ENCODE measurements at regions not wholly inside any gene's neighbourhood (a gene's known extent, or its start where the extent isn't known, plus 50 kb on each side); places are given as distances from the start of the nearest gene placed in this dataset.

- DNase-seq (ENCODE audit: low read depth in 2 of 2): no peak
These were observed 109.5 kb downstream of the INHBB start for GRCh38 chr2:120455390-120455789.

GRCh38 chr2:120456867-120457266 is 110.9 kb downstream of the INHBB start:
- no peak for DNase-seq (ENCODE audit: low read depth in 2 of 2)

- DNase-seq (ENCODE audit: low read depth in 2 of 2): no peak
These were observed 114.6 kb downstream of the INHBB start for GRCh38 chr2:120460511-120460910.

- DNase-seq (ENCODE audit: low read depth in 2 of 2): no peak
These were observed 115.2 kb downstream of the INHBB start for GRCh38 chr2:120461092-120461491.

GRCh38 chr2:120461546-120462537 is 115.9 kb downstream of the INHBB start:
- no peak for DNase-seq (ENCODE audit: low read depth in 2 of 2)

GRCh38 chr2:120463527-120463926 is 117.6 kb downstream of the INHBB start:
- DNase-seq (ENCODE audit: low read depth in 2 of 2): no peak

- DNase-seq (ENCODE audit: low read depth in 2 of 2): no peak
These were observed 118.1 kb downstream of the INHBB start for GRCh38 chr2:120463996-120464395.

GRCh38 chr2:120464448-120464931 is 118.6 kb downstream of the INHBB start:
- no peak for DNase-seq (ENCODE audit: low read depth in 2 of 2)

- no peak for DNase-seq (ENCODE audit: low read depth in 2 of 2)
These were observed 119.2 kb downstream of the INHBB start for GRCh38 chr2:120465012-120465700.

- no peak for DNase-seq (ENCODE audit: low read depth in 2 of 2)
These were observed 119.7 kb downstream of the INHBB start for GRCh38 chr2:120465701-120465988.

GRCh38 chr2:120465989-120466703 is 120.2 kb downstream of the INHBB start:
- no peak for DNase-seq (ENCODE audit: low read depth in 2 of 2)

GRCh38 chr2:120466704-120467054 is 120.7 kb downstream of the INHBB start:
- no peak for DNase-seq (ENCODE audit: low read depth in 2 of 2)

- no peak for DNase-seq (ENCODE audit: low read depth in 2 of 2)
These were observed 122.2 kb downstream of the INHBB start for GRCh38 chr2:120468136-120468535.

- no peak for DNase-seq (ENCODE audit: low read depth in 2 of 2)
These were observed 123.5 kb downstream of the INHBB start for GRCh38 chr2:120469426-120469825.

GRCh38 chr2:120470041-120470965 is 124.4 kb downstream of the INHBB start:
- no peak for DNase-seq (ENCODE audit: low read depth in 2 of 2)

- no peak for DNase-seq (ENCODE audit: low read depth in 2 of 2)
These were observed 125.2 kb downstream of the INHBB start for GRCh38 chr2:120471166-120471565.

GRCh38 chr2:120472031-120472430 is 126.1 kb downstream of the INHBB start:
- no peak for DNase-seq (ENCODE audit: low read depth in 2 of 2)

GRCh38 chr2:120472891-120473309 is 127.0 kb downstream of the INHBB start:
- no peak for DNase-seq (ENCODE audit: low read depth in 2 of 2)

- no peak for DNase-seq (ENCODE audit: low read depth in 2 of 2)
These were observed 127.8 kb downstream of the INHBB start for GRCh38 chr2:120473522-120474271.

GRCh38 chr2:120474486-120474885 is 128.6 kb downstream of the INHBB start:
- DNase-seq (ENCODE audit: low read depth in 2 of 2): no peak

- DNase-seq (ENCODE audit: low read depth in 2 of 2): no peak
These were observed 130.2 kb downstream of the INHBB start for GRCh38 chr2:120476141-120476540.
